ENCODE measurements at regions not wholly inside any gene's neighbourhood (a gene's known extent, or its start where the extent isn't known, plus 50 kb on each side); places are given as distances from the start of the nearest gene placed in this dataset.

DNA sequence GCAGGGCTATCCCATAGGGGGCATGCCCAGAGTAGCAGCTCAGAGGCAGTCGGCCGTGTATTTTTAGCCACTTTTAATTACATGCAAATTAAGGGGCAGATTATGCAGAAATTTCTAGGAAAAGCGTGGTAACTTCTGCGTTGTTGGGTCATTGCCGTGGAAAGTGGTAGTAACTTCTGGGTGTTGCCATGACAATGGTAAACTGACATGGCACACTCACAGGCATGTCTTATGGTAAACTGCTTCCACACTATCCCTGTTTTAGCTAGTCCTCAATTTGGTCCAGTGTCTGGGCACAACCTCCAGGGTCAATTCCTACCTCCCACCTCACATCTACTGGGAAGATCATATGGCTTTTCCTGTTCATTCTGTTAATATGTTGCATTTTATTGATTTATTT lies 428.9 kb upstream of the FANCL start:
- Histone ChIP-seq H3K27ac (ENCODE audit: low read depth, low read length) (no peak overlapping the region), H3K4me3 (ENCODE audit: low read length in 2 of 2) (no peak overlapping the region), H3K36me3 (ENCODE audit: insufficient read depth, low read length) (no peaks in the 10 kb centered on the region), H3K27me3 (ENCODE audit: insufficient read depth, low read length) (no peaks in the 10 kb centered on the region), H3K4me1 (ENCODE audit: insufficient read depth, low read length) (no peaks in the 10 kb centered on the region), H3K9me3 (ENCODE audit: control insufficient read depth in 1 of 2, low read length in 2 of 2) (no peaks in the 10 kb centered on the region)
- Mint-ChIP-seq H3K4me1 (no peaks in the 10 kb centered on the region), H3K9me3 (peaks cover 0 to 4% (median under 1%) of the 10 kb centered on the region in 8 donors), H3K27ac (no peak overlapping the region), H3K27me3 (no peaks in the 10 kb centered on the region), H3K36me3 (no peaks in the 10 kb centered on the region), H3K4me3 (no peak overlapping the region)
- DNase-seq, result no peak
- ChIA-PET CTCF (ENCODE audit: partially characterized antibody) (no interaction called here), POLR2A (ENCODE audit: partially characterized antibody) (no interaction called here)
- intact Hi-C loops (cut with micrococcal nuclease), result no loop called here

DNA sequence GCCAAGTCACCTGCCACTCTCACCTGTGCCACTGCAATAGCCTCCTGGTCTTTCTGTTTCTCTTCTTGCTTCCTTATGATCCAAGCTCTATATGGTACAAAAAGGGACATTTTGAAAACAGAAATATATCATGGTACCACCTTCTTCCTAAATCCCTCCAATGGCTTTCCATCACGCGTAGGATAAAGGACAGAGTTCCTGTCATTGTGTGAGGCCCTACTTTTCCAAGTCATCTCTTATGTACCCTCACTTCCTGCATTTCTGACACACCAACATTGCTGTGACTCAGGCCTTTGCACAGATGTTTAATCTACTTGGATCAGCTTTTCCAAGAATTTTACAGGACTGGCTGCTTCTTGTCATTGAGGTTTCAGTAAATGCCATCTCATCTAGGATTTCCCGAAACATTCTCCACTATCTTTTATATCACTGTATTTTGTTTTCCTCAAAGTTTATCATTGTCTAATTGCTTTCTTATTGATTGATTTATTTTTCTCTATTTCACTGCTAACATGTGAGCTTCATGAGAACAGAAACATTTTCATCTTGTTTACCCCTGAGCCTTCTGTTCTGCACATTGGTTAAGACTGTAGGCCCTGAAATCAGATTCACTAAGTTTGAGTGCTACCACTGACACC lies 426.1 kb upstream of the FANCL start:
- CTCF ChIA-PET (ENCODE audit: partially characterized antibody), result no interaction called here
- POLR2A ChIA-PET (ENCODE audit: partially characterized antibody), result no interaction called here
- no peaks in the 10 kb centered on the region for H3K4me1 Mint-ChIP-seq
- Histone ChIP-seq H3K4me3 (ENCODE audit: low read length in 2 of 2) (no peak overlapping the region), H3K36me3 (ENCODE audit: insufficient read depth, low read length) (no peaks in the 10 kb centered on the region), H3K9me3 (ENCODE audit: control insufficient read depth in 1 of 2, low read length in 2 of 2) (no peaks in the 10 kb centered on the region), H3K4me1 (ENCODE audit: insufficient read depth, low read length) (no peaks in the 10 kb centered on the region), H3K27ac (ENCODE audit: low read depth, low read length) (no peak overlapping the region), H3K27me3 (ENCODE audit: insufficient read depth, low read length) (no peaks in the 10 kb centered on the region)
- no peaks in the 10 kb centered on the region for H3K36me3 Mint-ChIP-seq
- DNase-seq, result no peak
- no peak overlapping the region for H3K27ac Mint-ChIP-seq
- H3K27me3 Mint-ChIP-seq, result no peaks in the 10 kb centered on the region
- H3K4me3 Mint-ChIP-seq, result no peak overlapping the region
- peaks cover 0 to 4% (median under 1%) of the 10 kb centered on the region in 8 donors for H3K9me3 Mint-ChIP-seq
- intact Hi-C loops (cut with micrococcal nuclease), result no loop called here

DNA sequence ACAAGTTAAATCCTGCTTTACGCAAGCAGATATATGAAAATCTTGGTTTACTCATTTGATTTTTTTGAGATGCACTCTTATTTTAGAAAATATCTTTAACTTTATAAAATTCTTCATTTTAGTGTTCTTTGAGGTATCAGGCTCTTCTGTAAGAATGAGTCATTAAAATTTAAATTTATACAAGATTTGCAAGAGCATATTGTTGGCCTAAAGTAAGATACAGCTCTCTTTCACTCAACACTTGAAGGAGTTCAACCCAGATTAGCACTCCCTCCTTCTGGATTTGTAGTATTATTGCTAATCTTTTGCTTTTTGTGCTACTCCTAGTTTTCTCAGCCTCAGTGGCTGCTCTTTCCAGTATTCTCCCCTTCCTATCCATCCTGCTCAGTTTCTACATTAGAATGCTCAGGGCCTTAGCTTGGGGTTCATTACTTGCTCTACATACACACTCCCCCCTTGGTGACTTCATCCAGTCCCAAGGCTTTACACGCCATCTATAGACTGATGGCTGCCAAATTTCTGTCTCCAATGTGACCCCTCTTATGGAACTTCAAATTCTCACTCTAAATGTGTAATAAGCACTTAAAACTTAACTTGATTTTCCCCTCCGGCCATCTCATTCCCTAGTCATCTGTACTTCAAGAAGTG lies 425.3 kb upstream of the FANCL start:
- no peak for DNase-seq
- Histone ChIP-seq H3K27me3 (ENCODE audit: insufficient read depth, low read length) (no peaks in the 10 kb centered on the region), H3K9me3 (ENCODE audit: control insufficient read depth in 1 of 2, low read length in 2 of 2) (no peaks in the 10 kb centered on the region), H3K4me1 (ENCODE audit: insufficient read depth, low read length) (no peaks in the 10 kb centered on the region), H3K27ac (ENCODE audit: low read depth, low read length) (no peak overlapping the region), H3K36me3 (ENCODE audit: insufficient read depth, low read length) (no peaks in the 10 kb centered on the region), H3K4me3 (ENCODE audit: low read length in 2 of 2) (no peak overlapping the region)
- Mint-ChIP-seq H3K4me3 (no peak overlapping the region), H3K36me3 (no peaks in the 10 kb centered on the region), H3K27ac (no peak overlapping the region), H3K27me3 (no peaks in the 10 kb centered on the region), H3K9me3 (peaks cover 0 to 4% (median 0%) of the 10 kb centered on the region in 8 donors), H3K4me1 (no peaks in the 10 kb centered on the region)
- intact Hi-C loops (cut with micrococcal nuclease), result no loop called here
- POLR2A ChIA-PET (ENCODE audit: partially characterized antibody), result no interaction called here
- CTCF ChIA-PET (ENCODE audit: partially characterized antibody), result no interaction called here

DNA sequence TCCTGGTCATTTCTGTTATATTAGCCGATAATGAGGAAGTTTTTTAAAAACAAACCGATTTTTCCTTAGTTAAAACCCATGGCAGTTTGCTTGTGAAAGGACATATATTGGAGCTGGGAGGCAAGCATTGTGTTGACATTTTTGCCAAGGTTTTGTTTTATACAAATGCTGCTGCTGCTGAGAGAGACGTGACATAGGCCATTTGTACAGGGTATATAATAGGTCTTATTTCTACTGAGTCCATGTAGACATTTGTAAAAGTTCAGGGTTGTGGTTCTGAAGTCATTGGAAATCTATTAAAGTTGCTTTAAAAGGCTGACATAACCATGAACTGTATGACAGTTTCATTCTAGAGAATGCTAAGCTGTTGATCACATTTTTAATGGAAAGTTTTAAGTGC lies 424.0 kb upstream of the FANCL start:
- H3K36me3 ChIP-seq (ENCODE audit: insufficient read depth, low read length), result no peaks in the 10 kb centered on the region
- peaks cover 0 to 4% (median 0%) of the 10 kb centered on the region in 8 donors for H3K9me3 Mint-ChIP-seq
- H3K36me3 Mint-ChIP-seq, result no peaks in the 10 kb centered on the region
- H3K27ac ChIP-seq (ENCODE audit: low read depth, low read length), result no peak overlapping the region
- no peaks in the 10 kb centered on the region for H3K27me3 ChIP-seq (ENCODE audit: insufficient read depth, low read length)
- no peak overlapping the region for H3K27ac Mint-ChIP-seq
- no peaks in the 10 kb centered on the region for H3K4me1 Mint-ChIP-seq
- CTCF ChIA-PET (ENCODE audit: partially characterized antibody), result no interaction called here
- H3K4me3 ChIP-seq (ENCODE audit: low read length in 2 of 2), result no peak overlapping the region
- DNase-seq, result no peak
- no peaks in the 10 kb centered on the region for H3K9me3 ChIP-seq (ENCODE audit: control insufficient read depth in 1 of 2, low read length in 2 of 2)
- intact Hi-C loops (cut with micrococcal nuclease), result no loop called here
- no peaks in the 10 kb centered on the region for H3K27me3 Mint-ChIP-seq
- H3K4me3 Mint-ChIP-seq, result no peak overlapping the region
- no peaks in the 10 kb centered on the region for H3K4me1 ChIP-seq (ENCODE audit: insufficient read depth, low read length)
- POLR2A ChIA-PET (ENCODE audit: partially characterized antibody), result no interaction called here

DNA sequence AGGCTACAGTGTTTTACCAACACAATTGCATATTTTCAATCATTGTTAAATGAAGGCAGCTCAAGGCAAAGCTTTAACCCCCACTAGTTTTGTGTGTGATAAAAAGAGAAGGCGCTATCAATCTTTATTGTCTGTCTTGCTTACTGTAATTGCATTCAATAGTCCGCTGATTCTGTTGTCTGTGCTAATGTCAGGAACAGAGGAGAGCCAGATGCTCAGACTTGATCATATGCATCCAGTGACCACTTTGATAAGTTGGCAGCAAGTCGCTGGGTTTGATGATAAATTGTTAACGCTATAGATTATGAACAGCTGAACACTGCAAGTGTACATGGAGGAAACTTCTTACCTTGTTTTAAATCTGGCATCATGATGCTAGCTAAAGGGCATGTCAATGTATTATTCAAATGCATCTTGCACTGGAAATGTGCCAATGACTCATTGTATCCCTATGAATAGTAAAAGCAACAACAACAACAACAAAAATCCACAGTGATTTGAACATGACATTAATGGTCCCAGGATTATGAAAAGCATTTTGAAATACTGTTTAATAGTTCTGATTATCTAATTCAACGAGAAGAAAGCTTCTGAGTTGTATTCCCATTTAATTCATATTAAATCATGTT lies 423.5 kb upstream of the FANCL start:
- Mint-ChIP-seq H3K36me3 (no peaks in the 10 kb centered on the region), H3K27ac (no peak overlapping the region), H3K4me1 (no peaks in the 10 kb centered on the region), H3K9me3 (peaks cover 0 to 4% (median 0%) of the 10 kb centered on the region in 8 donors), H3K27me3 (no peaks in the 10 kb centered on the region), H3K4me3 (no peak overlapping the region)
- Histone ChIP-seq H3K27ac (ENCODE audit: low read depth, low read length) (no peak overlapping the region), H3K27me3 (ENCODE audit: insufficient read depth, low read length) (no peaks in the 10 kb centered on the region), H3K36me3 (ENCODE audit: insufficient read depth, low read length) (no peaks in the 10 kb centered on the region), H3K4me1 (ENCODE audit: insufficient read depth, low read length) (no peaks in the 10 kb centered on the region), H3K4me3 (ENCODE audit: low read length in 2 of 2) (no peak overlapping the region), H3K9me3 (ENCODE audit: control insufficient read depth in 1 of 2, low read length in 2 of 2) (no peaks in the 10 kb centered on the region)
- no peak for DNase-seq
- ChIA-PET CTCF (ENCODE audit: partially characterized antibody) (no interaction called here), POLR2A (ENCODE audit: partially characterized antibody) (no interaction called here)
- intact Hi-C loops (cut with micrococcal nuclease), result no loop called here

DNA sequence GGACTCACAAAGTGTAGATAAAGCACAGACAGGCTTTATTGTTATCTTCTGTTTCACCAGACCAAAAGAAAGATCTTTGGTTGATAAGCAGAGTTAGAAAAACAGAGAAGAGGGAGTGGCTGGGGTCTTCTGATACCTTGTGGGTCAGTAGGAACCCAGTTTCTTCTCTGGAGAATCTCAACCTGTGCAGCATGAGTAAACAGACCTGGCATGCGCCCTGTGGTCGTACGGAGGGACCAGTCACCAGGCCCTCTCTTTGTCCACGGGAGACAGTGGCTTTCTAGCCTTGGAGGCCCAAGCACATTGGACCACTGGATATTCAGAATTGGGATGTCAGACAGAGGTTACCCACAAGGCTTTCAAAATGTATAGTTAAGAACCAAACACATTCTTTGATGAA lies 418.9 kb upstream of the FANCL start:
- intact Hi-C loops (cut with micrococcal nuclease), result no loop called here
- H3K27me3 Mint-ChIP-seq, result no peaks in the 10 kb centered on the region
- CTCF ChIA-PET (ENCODE audit: partially characterized antibody), result no interaction called here

GRCh38 chr2:58655152-58655551 lies 414.0 kb upstream of the FANCL start:
- Mint-ChIP-seq H3K27me3 (no peaks in the 10 kb centered on the region), H3K9me3 (peaks cover 0 to 3% (median 0%) of the 10 kb centered on the region in 8 donors), H3K36me3 (no peaks in the 10 kb centered on the region), H3K4me3 (no peak overlapping the region), H3K4me1 (no peaks in the 10 kb centered on the region), H3K27ac (no peak overlapping the region)
- CTCF ChIA-PET (ENCODE audit: partially characterized antibody), result no interaction called here
- H3K9me3 ChIP-seq (ENCODE audit: control insufficient read depth in 1 of 2, low read length in 2 of 2), result no peaks in the 10 kb centered on the region
- no peak for DNase-seq
- POLR2A ChIA-PET (ENCODE audit: partially characterized antibody), result no interaction called here
- no peaks in the 10 kb centered on the region for H3K27me3 ChIP-seq (ENCODE audit: insufficient read depth, low read length)
- no peak overlapping the region for H3K27ac ChIP-seq (ENCODE audit: low read depth, low read length)
- H3K4me1 ChIP-seq (ENCODE audit: insufficient read depth, low read length), result no peaks in the 10 kb centered on the region
- H3K4me3 ChIP-seq (ENCODE audit: low read length in 2 of 2), result no peak overlapping the region
- H3K36me3 ChIP-seq (ENCODE audit: insufficient read depth, low read length), result no peaks in the 10 kb centered on the region
- intact Hi-C loops (cut with micrococcal nuclease), result no loop called here

More for the DNA sequence above, 418.9 kb upstream of the FANCL start:
- no peaks in the 10 kb centered on the region for H3K27me3 ChIP-seq (ENCODE audit: insufficient read depth, low read length)
- Mint-ChIP-seq H3K4me1 (no peaks in the 10 kb centered on the region), H3K27ac (no peak overlapping the region), H3K9me3 (peaks cover 0 to 3% (median 0%) of the 10 kb centered on the region in 8 donors), H3K36me3 (no peaks in the 10 kb centered on the region), H3K4me3 (no peak overlapping the region)
- H3K36me3 ChIP-seq (ENCODE audit: insufficient read depth, low read length), result no peaks in the 10 kb centered on the region
- no peaks in the 10 kb centered on the region for H3K9me3 ChIP-seq (ENCODE audit: control insufficient read depth in 1 of 2, low read length in 2 of 2)
- no peak overlapping the region for H3K4me3 ChIP-seq (ENCODE audit: low read length in 2 of 2)
- H3K4me1 ChIP-seq (ENCODE audit: insufficient read depth, low read length), result no peaks in the 10 kb centered on the region
- H3K27ac ChIP-seq (ENCODE audit: low read depth, low read length), result no peak overlapping the region
- POLR2A ChIA-PET (ENCODE audit: partially characterized antibody), result no interaction called here
- no peak for DNase-seq
